ENCODE measurements at regions not wholly inside any gene's neighbourhood (a gene's known extent, or its start where the extent isn't known, plus 50 kb on each side); places are given as distances from the start of the nearest gene placed in this dataset.

DNA sequence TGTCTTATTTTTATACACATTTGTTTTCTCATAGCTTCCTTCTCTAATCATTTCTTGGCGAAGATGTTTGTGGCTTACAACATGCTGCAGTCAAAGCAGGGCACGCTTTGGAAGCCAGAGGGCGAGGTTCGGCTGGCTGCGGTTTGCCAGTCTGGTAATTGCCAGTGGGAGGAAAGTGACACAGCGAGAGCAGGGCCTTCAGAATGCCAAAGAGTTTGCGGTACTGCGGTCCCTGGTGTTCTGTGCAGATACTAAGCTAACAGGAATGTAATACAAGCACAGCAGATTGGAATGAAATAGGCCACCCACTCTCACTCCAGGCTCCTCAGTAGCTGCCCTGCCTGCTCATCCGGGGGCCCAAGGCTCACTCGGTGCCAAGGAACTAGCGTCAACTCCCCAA lies 58.7 kb upstream of the TGM3 start:
- DNase-seq: no peak

- no peak for DNase-seq
These were observed 57.2 kb upstream of the TGM3 start for GRCh38 chr20:2238601-2239000.

GRCh38 chr20:2240835-2241234 lies 55.0 kb upstream of the TGM3 start:
- DNase-seq: no peak

DNA sequence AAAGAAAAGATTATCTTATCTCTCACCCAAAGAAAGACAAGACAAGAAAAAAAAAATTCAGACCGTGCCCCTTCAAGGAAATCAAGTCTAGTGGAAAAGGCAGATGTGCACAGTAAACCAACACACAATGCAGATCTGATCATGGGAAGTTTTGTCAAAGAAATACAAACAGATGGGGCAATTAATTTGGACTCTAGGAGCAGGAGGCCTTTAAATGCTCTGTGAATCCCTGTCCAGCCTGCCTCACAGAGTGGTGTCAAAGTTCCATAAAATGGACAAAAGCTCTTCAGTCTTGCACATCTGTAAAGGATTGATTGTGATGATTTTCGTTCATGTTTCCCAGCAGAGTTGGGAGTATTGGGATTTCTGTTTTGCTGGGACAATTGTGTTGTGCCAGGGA lies 53.1 kb upstream of the TGM3 start:
- no peak for DNase-seq

DNA sequence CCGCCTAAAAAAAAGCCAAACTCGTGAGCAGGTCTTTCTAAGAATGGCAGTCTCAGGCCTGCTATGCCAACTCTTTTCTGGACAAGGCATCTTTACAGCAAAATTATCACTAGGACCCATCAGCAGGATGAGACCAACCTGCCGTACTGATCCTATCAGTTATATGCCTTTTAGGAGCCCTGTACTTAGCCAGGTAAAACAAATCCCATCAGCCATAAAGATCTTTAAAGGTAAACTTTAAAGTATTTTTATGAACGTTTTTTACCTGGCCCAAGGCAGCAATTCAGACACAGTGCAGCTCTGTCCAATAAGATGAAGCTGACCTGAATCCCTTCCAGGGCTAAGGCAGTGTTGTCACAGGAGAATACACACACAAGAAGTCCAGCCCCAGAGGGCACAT lies 51.3 kb upstream of the TGM3 start:
- no peak for DNase-seq

DNA sequence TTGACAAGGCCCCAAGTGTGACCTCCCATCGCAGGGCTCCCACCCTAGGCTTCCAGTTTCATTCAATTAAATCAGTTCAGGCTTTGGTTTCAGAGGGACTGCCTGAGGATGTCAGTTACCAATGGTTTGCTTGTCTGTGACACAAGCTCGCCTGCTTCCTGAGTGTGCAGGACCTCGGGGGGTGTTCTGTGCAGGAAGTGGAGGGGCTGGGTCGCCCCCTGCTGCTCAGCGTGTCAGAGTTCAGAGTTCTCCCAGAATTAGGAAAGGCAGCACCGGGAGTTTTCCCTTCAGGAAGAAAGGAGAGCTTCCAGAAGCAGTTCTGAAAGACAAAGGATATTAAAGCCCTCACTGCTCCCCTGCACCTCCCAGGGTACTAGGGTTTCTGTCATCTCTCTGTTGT lies 50.8 kb upstream of the TGM3 start:
- no peak for DNase-seq

DNA sequence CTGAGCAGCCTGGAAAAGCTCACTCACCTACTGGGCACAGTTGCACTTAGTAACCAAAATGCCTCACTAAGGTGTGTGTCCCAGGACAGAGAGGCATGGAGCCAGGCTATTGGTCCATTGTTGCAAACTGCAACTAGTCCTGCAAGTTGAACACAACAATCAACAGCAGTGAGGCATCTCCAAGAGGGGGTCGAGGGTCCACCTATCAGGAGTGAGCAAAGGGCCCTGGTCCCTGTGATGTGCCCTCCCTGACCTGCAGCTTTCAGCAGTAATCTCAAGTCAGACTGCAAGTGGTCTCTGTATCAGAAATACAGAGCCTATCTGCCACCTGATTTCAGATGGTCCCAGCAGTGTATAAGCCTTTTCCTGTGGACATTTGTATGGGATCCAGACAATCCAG lies 50.2 kb upstream of the TGM3 start:
- DNase-seq: no peak

Measured in stimulated activated CD4-positive, alpha-beta T cell treated with anti-CD3 and anti-CD28 coated beads, Interleukin-2, amount 100 ng/mL, for 48 hours (primary cell).